ENCODE measurements at regions not wholly inside any gene's neighbourhood (a gene's known extent, or its start where the extent isn't known, plus 50 kb on each side); places are given as distances from the start of the nearest gene placed in this dataset.

GRCh38 chr9:84121991-84122523, 141.5 kb downstream of the RMI1 start:
- no peak for DNase-seq
- intact Hi-C loops (cut with DNase I): no loop called here
- no peak for TF ChIP-seq EP300 (IDR thresholded peaks at IDR 0.05)
- TF ChIP-seq POLR2A (IDR thresholded peaks at IDR 0.05): no peak
- TF ChIP-seq, protein P1, sequence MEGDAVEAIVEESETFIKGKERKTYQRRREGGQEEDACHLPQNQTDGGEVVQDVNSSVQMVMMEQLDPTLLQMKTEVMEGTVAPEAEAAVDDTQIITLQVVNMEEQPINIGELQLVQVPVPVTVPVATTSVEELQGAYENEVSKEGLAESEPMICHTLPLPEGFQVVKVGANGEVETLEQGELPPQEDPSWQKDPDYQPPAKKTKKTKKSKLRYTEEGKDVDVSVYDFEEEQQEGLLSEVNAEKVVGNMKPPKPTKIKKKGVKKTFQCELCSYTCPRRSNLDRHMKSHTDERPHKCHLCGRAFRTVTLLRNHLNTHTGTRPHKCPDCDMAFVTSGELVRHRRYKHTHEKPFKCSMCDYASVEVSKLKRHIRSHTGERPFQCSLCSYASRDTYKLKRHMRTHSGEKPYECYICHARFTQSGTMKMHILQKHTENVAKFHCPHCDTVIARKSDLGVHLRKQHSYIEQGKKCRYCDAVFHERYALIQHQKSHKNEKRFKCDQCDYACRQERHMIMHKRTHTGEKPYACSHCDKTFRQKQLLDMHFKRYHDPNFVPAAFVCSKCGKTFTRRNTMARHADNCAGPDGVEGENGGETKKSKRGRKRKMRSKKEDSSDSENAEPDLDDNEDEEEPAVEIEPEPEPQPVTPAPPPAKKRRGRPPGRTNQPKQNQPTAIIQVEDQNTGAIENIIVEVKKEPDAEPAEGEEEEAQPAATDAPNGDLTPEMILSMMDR (IDR thresholded peaks at IDR 0.05): no peak
- TF ChIP-seq POLR2AphosphoS5 (IDR thresholded peaks at IDR 0.05): no peak
- peaks cover 0 to 6% (median 0%) of the 10 kb centered on the region in 4 donors for H3K4me1 ChIP-seq
- no peak overlapping the region for H3K4me3 ChIP-seq
- peaks cover 0 to 3% (median 0%) of the 10 kb centered on the region in 3 donors for H3K27me3 ChIP-seq
- H3K36me3 ChIP-seq: no peaks in the 10 kb centered on the region
- H3K27ac ChIP-seq: no peak overlapping the region
- H3K9me3 ChIP-seq: peaks cover 0 to 3% (median 1%) of the 10 kb centered on the region in 4 donors
- WGBS, 2 donors: 76 to 81% methylated on average over 1 of the region's 1 CpG

DNA sequence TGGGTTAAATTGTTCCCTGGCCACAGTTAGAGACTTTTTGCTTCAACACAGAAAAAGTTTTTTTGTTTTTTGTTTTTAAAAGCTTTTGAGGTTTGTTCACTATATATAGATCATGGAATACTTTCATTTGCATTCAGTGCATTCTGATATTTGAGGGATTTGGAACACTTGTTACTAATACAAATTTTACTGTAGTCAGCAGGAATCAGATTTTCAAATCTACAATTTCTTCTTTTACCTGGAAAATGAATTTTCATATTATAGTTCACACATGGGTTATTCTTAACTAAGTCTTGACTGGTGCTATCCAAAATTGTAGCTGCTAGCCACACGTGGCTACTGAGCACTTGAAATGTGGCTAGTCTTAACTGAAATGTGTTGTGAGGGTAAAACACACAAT, 142.0 kb downstream of the RMI1 start:
- TF ChIP-seq, protein P1 (IDR thresholded peaks at IDR 0.05): no peak
- TF ChIP-seq POLR2AphosphoS5 (IDR thresholded peaks at IDR 0.05) (no peak), POLR2A (IDR thresholded peaks at IDR 0.05) (no peak), EP300 (IDR thresholded peaks at IDR 0.05) (no peak)
- H3K4me1 ChIP-seq: peaks cover 0 to 6% (median 0%) of the 10 kb centered on the region in 4 donors
- 63 to 71% methylated on average over 1 of the region's 1 CpG for WGBS, 2 donors

GRCh38 chr9:84123648-84124406, 143.2 kb downstream of the RMI1 start:
- TF ChIP-seq POLR2A (IDR thresholded peaks at IDR 0.05) (no peak), EP300 (IDR thresholded peaks at IDR 0.05) (no peak), POLR2AphosphoS5 (IDR thresholded peaks at IDR 0.05) (no peak)
- TF ChIP-seq, protein P1 (IDR thresholded peaks at IDR 0.05): no peak
- Histone ChIP-seq H3K27ac (no peak overlapping the region), H3K9me3 (no peaks in the 10 kb centered on the region), H3K4me1 (peaks cover 0 to 6% (median 0%) of the 10 kb centered on the region in 4 donors), H3K36me3 (no peaks in the 10 kb centered on the region), H3K27me3 (peaks cover 0 to 3% (median 0%) of the 10 kb centered on the region in 3 donors), H3K4me3 (no peak overlapping the region)
- DNase-seq: no peak
- intact Hi-C loops (cut with DNase I): no loop called here
- WGBS, 2 donors: 16 to 54% methylated on average over 3 of the region's 3 CpGs

More for the DNA sequence above, 142.0 kb downstream of the RMI1 start:
- peaks cover 0 to 2% (median 0%) of the 10 kb centered on the region in 4 donors for H3K9me3 ChIP-seq
- intact Hi-C loops (cut with DNase I): no loop called here
- H3K27ac ChIP-seq: no peak overlapping the region
- DNase-seq: no peak
- no peaks in the 10 kb centered on the region for H3K36me3 ChIP-seq
- peaks cover 0 to 3% (median 0%) of the 10 kb centered on the region in 3 donors for H3K27me3 ChIP-seq
- H3K4me3 ChIP-seq: no peak overlapping the region

GRCh38 chr9:84125046-84125445, 144.4 kb downstream of the RMI1 start:
- WGBS, 2 donors: 95 to 96% methylated on average over 2 of the region's 2 CpGs
- no peak for TF ChIP-seq POLR2AphosphoS5 (IDR thresholded peaks at IDR 0.05)
- TF ChIP-seq, protein P1 (IDR thresholded peaks at IDR 0.05): no peak
- TF ChIP-seq POLR2A (IDR thresholded peaks at IDR 0.05): no peak
- no peak for TF ChIP-seq EP300 (IDR thresholded peaks at IDR 0.05)
- Histone ChIP-seq H3K36me3 (no peaks in the 10 kb centered on the region), H3K9me3 (no peaks in the 10 kb centered on the region), H3K27me3 (peaks cover 0 to 3% (median 0%) of the 10 kb centered on the region in 3 donors), H3K4me3 (no peak overlapping the region), H3K4me1 (peaks cover 0 to 6% (median 0%) of the 10 kb centered on the region in 4 donors), H3K27ac (no peak overlapping the region)
- intact Hi-C loops (cut with DNase I): no loop called here
- DNase-seq: no peak
